C4-2B (cell line): ENCODE measurements at regions not wholly inside any gene's neighbourhood (a gene's known extent, or its start where the extent isn't known, plus 50 kb on each side); places are given as distances from the start of the nearest gene placed in this dataset.

Source experiments
- CTCF ChIP-seq: fragments of 450-650 bp; conservative IDR thresholded peaks from 2 replicates; pipeline ENCODE4 v1.5.1; 2017; ENCODE audit warnings: mild to moderate bottlenecking
- ZFX ChIP-seq: fragments of 450-650 bp; IDR thresholded peaks from 2 replicates; pipeline ENCODE4 v1.6.1; 2017

- no peak for TF ChIP-seq CTCF
- no peak for TF ChIP-seq ZFX
Measured at GRCh38 chr10:47160261-47160908, 139.6 kb upstream of the GDF10 start.
